NCI-H1436 treated with DMSO at 0.1 percent for 48 hours (cell line): ENCODE measurements at regions not wholly inside any gene's neighbourhood (a gene's known extent, or its start where the extent isn't known, plus 50 kb on each side); places are given as distances from the start of the nearest gene placed in this dataset.
A peak's percentile ranks its signal among the peaks of the same experiment; 100 is the strongest.
"Not testable (repeated sequence)": the region's sequence is repeated elsewhere in the genome, so short reads cannot be mapped to it uniquely, and the experiment has no call there.

Experiments used
- DNase-seq: peaks from one replicate; lab custom pipeline; 2025; lab: John Stamatoyannopoulos, UW

DNA sequence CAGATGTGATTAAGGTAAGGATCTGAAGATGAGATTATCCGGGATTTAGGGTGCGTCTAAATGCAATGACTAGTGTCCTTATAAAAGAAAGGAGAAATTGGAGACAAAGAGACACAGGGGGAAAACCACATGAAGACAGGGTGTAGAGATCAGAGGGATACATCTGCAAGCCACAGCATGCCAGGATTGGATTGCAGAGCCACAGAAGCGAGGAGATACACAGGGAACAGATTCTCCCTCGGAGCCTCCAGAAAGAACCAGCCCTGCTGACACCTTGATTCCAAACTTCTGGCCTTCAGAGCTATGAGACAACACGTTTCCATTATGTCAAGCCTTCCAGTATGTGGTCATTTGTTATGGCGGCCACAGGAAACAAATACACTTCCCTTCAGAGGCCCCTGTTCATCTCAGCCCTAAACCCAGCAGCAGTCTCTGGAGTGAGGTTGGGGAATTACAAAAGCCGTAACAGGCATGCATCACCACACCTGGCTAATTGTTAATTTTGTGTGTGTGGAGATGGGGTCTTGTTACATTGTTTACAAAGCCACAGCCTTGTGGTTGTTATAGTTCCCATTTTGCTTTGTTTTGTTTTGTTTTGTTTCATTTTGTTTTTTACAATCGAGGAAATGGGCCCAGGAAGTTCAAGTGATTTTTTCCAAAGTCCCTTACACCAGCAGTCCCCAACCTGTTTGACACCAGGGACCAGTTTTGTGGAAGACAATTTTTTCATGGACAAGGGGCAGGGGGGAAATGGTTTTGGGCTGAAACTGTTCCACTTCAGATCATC lies 51.6 kb upstream of the LYRM9 start:
- DNase-seq, result peak; percentile 50

DNA sequence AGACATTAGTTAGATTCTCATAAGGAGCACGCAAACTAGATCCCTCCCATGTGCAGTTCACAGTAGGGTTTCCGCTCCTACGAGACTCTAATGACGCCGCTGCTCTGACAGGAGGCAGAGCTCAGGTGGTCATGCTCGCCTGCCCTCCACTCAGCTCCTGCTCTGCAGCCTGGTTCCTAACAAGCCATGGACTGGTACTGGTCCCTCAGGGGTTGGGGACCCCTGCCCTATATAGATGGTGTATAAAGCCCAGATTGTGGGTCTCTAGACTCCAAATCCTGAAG lies 52.1 kb upstream of the LYRM9 start:
- DNase-seq, result peak; percentile 35

- no peak for DNase-seq
These were observed 52.8 kb upstream of the LYRM9 start for GRCh38 chr17:27945953-27946352.

DNA sequence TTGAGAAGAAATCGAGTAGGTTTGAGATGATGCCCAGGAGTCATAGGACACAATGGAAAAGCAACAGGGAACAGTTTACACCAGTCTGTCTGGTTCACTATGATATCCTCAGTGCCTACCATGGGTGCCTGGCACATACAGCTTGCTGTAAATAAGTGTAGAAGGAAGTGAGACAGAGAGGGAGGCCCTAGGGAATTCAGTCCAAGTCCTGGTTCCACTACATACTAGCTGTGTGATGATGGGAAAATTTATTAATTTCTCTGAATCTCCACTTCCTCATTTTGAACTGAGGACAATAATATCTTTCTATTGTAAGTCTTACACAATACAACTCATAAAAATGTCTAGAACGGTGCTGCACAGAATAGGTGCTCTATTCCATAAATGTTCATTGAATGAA lies 53.3 kb upstream of the LYRM9 start:
- DNase-seq, result no peak

DNA sequence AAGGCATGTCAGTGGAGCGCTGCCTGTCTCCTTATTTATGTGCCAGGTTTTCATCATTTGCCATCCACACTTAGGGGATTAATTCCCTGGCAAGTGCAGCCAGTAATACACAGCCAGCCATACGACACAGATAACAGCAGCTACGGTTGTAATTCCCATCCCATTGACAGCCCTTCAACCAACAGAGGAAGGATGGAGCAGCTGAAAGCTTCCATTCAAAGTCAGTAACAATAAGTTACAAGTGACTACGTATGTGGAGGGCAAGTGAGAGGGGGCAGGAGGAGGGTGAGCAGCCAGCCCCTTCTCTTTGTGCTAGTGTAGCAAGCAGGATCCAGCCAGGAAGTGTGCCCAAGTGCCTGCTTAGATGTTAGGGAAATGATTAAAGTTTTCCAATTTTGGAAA lies 53.8 kb upstream of the LYRM9 start:
- no peak for DNase-seq

GRCh38 chr17:27949304-27949703 lies 56.1 kb upstream of the LYRM9 start:
- DNase-seq, result no peak

GRCh38 chr17:27950225-27950624 lies 57.1 kb upstream of the LYRM9 start:
- DNase-seq, result not testable (repeated sequence)

DNA sequence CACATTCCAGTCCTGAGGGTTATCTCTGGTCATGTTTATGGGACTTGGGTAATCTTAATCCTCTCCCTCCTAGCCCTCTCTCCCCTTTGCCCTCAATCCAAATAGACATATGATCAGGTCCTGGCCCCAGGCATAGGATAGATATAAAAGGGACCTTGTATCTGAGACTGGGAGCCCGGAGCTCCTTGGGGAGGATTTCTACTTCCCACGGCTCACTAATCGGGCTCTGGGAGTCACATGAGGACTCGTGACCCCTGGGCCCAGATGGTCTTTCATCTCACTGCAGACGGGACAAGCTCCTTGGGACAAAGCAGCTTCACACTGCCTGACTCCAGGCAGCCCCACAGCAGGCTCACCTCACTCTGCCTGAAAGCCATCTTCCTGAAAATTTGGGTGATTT lies 57.8 kb upstream of the LYRM9 start:
- DNase-seq, result no peak

DNA sequence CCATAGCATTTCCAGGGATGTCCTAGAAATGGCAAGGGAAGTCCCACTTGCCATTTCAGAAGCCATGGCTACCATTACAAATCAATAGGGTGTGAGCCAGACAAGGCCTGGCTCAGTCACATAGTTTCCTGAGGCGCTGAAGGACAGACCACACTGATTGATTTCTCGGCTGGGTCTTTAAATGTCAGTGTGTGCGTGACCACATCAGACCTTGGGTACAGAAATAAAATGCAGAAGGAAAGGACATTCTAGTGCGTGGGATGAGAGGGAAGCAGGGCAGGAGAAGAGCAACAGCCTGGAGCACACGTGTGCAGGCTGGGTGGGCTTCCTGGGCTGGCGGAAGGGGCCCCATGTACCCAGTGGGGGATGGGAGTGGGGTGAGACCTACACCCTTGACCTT lies 58.7 kb upstream of the LYRM9 start:
- no peak for DNase-seq

DNA sequence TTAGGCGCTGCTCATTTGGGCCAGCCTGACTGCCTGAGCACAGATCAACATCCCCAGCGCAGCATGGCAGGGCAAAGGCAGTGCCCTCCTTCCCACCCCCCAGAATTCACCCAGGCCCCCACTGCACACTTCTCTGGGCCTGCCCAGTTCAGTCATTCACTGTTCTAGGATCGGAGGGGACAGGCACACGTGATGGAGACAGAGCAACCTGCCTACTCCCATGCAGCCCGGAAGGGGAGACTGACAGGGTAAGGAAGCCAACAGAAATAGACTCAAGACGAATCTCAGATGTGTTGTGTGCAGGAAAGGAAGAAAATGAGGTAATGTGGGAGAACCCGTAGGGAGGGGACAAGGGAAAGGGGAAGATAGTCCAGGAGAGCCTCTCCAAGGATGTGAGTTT lies 59.2 kb upstream of the LYRM9 start:
- DNase-seq, result no peak

DNA sequence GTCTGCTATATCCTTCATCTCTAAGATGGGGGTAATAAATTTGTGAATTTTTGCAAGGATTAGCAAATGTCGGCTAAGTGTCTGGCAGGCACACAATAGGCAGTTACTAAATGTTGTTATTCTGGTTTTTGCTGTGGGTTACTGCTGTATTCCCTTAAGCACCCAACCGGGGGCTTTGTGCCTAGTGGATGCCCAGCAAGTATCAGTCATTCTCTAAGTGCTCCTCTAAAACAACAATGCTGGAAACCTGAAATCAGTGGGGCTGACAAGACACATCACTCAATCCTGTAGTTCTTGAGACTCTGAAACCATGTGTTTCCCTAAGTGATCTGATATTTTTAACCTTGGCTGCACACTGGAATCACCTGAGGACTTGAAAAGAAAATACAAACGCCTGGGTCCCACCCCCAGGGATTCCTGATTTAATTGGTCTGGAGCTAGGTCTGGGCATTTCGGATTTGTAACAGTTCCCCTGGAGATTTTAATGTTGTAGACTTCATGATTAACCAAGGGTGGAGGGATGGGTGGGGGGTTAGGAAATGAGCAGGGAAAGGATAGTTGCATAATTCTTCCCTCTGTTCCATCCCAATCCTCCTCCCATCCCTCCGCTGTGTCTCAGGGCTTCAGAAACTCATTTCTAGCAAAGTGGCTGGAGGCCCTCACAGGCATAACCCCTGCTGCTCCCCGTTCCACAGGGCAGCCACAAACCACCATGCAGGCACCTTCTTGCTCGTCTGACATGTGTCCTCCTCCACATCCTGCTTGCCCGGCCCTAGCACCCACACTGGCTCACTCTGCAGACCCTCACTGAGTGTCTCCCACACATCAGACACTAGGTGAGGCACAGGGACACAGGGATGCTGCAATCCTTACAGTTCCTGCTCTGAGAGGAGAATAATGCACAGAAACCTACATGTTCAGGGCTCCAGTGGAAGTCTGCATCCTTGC lies 61.7 kb upstream of the LYRM9 start:
- no peak for DNase-seq

- no peak for DNase-seq
These were observed 63.7 kb upstream of the LYRM9 start for GRCh38 chr17:27956601-27957445.

- DNase-seq, result not testable (repeated sequence)
These were observed 64.3 kb upstream of the LYRM9 start for GRCh38 chr17:27957446-27957793.

DNA sequence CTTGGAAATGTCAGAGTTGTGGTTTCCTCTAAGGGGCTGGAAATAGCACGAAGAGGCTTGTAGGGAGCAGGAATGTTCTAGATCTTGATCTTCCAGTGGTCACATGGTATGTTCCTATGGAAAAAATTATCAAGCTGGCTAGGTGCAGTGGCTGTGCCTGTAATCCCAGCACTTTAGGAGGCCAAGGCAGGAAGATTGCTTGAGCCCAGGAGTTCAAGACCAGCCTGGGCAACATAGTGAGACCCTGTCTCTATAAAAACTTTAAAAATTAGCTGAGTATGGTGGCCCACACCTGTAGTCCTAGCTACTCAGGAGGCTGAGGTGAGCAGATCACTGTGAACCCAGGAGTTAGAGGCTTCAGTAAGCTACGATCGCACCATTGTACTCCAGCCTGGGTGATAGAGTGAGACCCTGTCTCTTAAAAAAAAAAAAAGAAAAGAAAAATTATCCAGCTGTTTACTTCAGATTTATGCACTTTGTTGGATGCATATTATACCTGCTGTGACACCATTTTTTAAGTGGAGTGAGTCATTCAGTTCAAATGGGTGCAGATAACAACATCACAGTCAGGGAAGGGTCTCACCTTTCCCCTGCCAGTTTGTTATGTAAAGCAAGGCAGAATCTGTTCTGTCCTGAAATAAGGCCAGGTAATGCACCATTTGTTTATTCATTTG lies 65.7 kb upstream of the LYRM9 start:
- no peak for DNase-seq

DNA sequence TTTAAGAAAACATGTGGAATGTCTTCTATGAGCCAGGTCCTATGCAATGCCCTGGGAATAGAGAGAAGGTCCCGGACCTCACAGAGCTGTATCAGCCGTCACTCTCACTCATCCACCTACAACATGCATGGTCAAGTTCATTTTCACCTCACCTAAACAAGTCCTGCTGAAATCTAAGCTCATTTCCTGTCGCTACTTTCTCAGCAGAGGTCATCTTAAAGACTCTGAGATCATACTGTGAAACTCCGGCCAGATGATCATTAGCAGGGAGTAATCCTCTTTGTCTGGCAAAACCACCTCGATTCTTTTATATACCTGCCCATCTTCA lies 66.2 kb upstream of the LYRM9 start:
- no peak for DNase-seq

- DNase-seq, result no peak
These were observed 67.2 kb upstream of the LYRM9 start for GRCh38 chr17:27960183-27960849.

DNA sequence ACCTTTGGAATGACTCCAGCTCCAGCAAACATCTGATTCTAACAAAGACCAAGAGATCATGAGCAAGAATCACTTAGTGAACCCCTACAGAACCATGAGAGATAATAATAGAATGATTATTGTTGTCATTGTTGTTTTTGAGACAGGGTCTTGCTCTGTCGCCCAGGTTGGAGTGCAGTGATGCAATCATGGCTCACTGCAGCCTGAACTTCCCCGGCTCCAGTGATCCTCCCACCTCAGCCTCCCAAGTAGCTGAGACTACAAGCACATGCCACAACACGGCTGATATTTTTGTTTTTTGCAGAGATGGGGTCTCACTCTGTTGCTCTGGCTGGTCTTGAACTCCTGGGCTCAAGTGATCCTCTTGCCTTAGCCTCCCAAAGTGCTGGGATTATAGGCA lies 69.4 kb upstream of the LYRM9 start:
- not testable (repeated sequence) for DNase-seq

DNA sequence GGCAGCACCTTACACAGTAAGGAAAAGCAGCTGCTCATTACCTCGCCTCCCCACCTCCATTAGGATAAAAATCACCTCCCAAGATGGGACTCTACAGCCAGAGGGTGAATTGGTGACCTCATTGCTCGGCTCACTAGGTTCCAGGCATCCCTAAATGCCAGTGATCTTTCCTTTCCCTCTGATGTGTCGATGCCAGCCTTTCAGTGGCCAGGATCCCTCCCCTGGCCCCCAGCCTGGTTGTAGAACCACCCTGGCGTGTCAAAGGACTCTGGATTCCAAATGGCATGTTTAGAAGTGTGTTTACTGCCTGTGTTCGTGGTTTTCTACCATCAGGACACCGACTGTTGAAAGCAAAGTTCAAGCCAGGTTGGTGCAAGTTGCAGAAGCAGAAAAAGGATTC lies 72.1 kb upstream of the LYRM9 start:
- DNase-seq, result no peak

DNA sequence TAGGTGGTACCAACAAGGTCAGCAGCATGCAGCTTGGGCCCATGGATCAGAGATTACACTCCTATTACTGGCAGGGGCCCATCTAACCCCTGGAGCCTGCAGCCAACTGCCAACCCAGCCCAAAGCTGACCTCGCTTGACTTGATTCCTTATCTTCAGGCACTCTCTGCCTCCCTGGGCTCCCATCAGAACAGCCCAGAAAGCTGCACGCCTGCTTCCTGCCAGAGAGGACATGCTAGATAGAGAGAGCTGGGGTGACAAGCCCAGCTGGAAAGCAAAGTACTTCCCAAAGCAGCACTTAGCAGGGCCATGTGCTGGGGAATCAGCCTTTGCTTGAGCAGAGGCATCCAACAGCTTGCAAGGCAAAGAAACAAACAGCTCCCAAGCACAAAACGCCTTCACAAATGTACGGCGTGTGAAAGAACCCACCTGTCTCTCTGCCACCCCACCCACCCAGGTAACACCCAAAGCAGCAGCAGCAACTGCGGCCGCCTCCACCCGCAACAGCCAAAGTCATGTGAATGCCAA lies 74.2 kb upstream of the NLK start:
- DNase-seq, result no peak

- DNase-seq, result no peak
These were observed 71.9 kb upstream of the NLK start for GRCh38 chr17:27970587-27970986.

- DNase-seq, result no peak
These were observed 69.0 kb upstream of the NLK start for GRCh38 chr17:27973258-27974044.
